HK-2 (cell line): ENCODE measurements at regions not wholly inside any gene's neighbourhood (a gene's known extent, or its start where the extent isn't known, plus 50 kb on each side); places are given as distances from the start of the nearest gene placed in this dataset.
"Not testable (repeated sequence)": the region's sequence is repeated elsewhere in the genome, so short reads cannot be mapped to it uniquely, and the experiment has no call there.

Source experiments
- DNase-seq: peaks from one replicate; pipeline ENCODE4 v3.0.0-alpha.2; 2018; ENCODE audit not compliant: unreplicated experiment

GRCh38 chr15:96807361-96807760, 476.9 kb downstream of the NR2F2 start:
- DNase-seq, result peak; percentile 18

DNA sequence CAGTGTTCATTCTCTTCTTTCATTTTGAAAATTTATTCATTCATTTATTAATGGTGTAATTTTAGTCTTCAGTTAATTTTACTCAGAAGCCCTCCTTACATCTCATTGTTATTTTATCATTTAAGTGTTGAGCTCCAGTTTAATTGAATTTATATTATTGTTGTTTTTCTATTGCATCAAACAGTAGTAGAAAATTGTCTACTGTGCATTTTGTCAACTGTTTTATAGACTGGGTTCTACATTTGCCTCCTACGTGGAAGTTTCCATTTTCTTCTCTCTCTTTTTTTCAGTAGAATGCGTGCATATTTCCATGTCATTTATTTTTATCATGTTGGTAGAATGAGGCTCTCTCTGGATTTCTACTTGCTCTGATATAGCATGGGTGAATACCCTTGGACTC, 487.4 kb downstream of the NR2F2 start:
- no peak for DNase-seq

DNA sequence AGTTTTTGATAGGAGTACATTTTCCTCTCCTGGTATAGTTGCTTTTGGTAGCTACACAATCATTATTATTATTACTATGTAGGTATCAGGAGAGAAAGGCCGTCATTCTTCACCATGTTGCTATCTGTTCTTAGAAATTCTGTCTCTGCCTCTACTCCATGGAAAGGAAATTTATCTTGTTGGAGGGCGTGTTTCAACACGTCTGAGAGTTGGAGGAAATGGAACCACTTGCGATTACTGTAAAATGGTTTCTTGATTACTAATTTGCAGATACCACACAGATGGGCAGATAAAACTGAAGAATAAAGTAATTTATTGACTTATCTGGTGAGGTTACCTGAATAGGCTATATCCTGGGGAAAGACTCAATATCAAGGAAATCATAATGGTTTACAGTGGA, 488.4 kb downstream of the NR2F2 start:
- DNase-seq, result no peak

DNA sequence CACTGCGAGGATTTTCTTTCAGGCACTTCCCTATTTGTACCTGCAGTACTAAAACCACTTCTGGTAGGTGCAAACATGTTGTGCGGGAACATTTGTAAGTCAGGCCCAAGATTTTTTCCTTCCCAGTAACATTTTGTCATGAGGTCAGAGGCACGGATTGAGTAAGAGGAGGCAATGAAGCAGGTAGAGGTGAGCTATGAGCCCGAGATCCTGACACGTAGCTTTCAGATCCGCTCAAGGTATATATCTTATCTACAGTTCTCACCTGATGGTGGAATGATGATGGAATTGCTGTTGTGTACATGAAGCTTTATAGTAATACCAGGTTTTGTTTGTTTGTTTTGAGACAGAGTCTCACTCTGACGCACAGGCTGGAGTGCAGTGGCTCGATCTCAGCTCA, 497.5 kb downstream of the NR2F2 start:
- DNase-seq, result no peak

- DNase-seq, result no peak
Observed at GRCh38 chr15:96837241-96837970, 506.9 kb downstream of the NR2F2 start.

- DNase-seq, result no peak
Observed at GRCh38 chr15:96838081-96838480, 507.6 kb downstream of the NR2F2 start.

- no peak for DNase-seq
Observed at GRCh38 chr15:96849271-96849900, 518.9 kb downstream of the NR2F2 start.

DNA sequence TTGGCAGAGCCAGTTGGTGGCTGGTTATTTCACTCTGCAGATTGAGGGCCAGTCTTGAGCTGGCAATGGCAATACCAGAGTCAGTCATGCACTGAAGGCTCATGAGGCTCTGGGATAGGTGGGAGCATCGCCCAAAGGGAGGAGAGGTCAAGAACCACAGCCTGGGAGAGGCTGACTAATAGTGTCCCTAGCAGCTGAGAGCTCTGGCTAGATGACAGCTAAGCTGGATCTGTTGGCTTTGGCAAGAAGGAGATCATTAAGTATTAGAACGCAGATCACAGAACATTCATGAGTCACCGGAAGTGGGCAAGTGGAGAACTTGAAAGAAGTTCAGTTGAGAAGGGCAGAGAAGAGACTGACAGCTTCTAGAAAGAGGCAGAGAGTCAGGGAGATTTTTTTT, 521.1 kb downstream of the NR2F2 start:
- peak; percentile 31 for DNase-seq

- no peak for DNase-seq
Observed at GRCh38 chr15:96858694-96859093, 528.2 kb downstream of the NR2F2 start.

DNA sequence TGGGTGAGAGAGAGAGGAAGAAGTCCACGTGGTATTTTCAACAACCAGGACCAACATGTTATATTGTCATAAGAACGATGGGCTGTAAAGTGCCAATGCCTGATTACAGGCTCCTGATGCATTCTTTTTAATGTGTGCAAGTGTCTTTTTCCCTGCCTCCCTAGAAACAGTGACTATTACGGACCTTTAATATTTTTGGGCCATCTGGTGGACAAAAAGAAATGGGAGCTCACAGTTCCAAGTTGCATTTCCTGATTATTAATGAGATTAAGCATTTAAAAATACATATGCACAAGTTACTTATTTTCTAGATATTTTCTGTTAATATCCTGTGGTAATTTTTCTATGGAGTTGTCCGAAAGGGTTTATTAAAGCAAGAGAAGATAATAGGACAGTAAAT, 530.2 kb downstream of the NR2F2 start:
- no peak for DNase-seq

- DNase-seq, result no peak
Observed at GRCh38 chr15:96867992-96868391, 537.5 kb downstream of the NR2F2 start.

- no peak for DNase-seq
Observed at GRCh38 chr15:96869122-96869521, 538.6 kb downstream of the NR2F2 start.

DNA sequence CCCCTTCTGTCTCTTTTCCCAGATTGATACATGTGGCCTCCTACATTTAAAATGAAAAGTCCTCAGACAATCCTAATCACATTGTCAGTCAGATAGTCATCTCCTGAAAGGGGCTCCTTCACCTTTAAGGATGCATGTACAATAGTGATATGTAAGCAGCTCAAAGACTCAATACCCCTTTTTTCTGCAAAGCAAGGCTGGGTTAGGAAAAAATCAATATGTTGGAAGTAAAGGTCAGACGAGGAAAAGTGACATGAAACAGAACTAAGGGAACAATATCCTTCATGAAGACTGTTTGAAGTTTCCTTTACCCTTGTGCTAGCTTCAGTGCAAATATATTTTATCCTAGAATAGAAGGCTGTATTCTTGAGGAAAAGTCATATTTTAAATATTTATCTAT, 539.3 kb downstream of the NR2F2 start:
- no peak for DNase-seq

GRCh38 chr15:96870580-96870979, 540.1 kb downstream of the NR2F2 start:
- DNase-seq, result no peak

DNA sequence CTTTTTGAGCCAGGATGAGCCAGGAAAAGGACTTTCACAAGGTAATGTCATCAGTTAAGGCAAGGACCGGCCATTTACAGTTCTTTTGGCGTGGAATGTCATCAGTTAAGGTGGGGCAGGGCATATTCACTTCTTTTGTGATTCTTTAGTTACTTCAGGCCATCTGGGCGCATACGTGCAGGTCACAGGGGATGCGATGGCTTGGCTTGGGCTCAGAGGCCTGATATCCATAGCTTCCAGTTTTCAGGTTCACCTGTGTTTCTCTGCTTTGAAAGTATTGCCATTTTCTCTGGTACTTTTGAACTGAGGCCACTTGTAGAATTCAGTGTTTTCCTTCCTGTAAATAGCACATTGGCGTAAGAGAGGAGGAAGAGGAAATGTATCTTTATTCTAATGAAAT, 546.9 kb downstream of the NR2F2 start:
- DNase-seq, result not testable (repeated sequence)

DNA sequence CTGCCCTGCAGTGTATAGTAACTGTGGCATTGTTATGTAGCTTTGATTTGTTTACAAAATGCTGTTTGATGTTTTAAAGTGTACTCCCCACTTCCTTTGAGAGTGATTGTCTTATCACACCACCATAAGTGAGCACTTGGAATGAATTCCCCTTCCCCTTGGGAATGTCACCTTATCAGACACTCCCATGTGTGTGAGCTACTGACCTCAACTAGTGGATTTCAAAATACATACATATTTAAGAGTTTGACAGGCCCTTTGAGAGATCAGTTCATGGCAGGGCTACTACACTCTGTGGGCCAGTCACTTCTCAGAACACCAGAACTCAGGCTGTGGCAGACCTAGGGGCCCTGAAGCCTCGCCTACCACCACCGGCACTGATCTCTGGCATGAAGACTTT, 547.6 kb downstream of the NR2F2 start:
- DNase-seq, result no peak

- no peak for DNase-seq
Observed at GRCh38 chr15:96882121-96882772, 551.7 kb downstream of the NR2F2 start.

DNA sequence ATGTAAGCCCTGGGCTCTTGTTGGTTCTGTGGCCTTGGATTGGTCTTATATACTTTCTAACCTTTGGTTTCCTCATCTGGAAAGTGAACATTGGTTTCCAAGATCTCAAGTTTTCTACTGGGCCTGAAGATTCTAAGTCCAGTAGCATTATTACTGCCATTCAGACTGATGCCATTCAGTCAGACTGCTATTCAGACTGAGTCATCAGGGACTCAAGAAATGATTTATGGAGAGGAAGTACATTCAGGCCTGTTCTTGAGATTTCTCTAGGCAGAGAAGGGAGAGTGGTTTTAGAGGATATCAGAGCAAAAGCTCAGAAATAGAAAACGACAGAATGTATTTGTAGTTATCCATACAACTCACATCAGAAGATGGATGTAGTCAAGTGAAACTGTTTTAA, 557.2 kb downstream of the NR2F2 start:
- DNase-seq, result peak; percentile 0

DNA sequence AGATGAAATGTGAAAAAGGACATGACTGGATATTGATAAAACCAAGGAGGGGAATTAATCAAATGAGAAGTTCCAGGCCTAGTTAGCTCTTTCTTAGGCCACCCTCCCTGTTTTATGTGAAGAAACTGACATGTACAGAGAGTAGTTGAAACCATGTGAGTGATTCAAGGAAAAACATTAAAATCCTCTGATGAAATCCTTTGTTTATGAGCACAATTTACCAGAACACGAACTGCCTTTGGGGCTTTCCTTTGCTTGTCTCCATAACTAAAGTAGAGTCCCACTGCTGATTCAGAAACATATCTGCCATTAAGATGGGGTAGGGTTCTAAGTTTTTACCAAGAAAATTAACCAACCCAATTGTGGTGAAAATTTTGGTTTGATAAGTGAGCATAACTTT, 558.3 kb downstream of the NR2F2 start:
- no peak for DNase-seq

DNA sequence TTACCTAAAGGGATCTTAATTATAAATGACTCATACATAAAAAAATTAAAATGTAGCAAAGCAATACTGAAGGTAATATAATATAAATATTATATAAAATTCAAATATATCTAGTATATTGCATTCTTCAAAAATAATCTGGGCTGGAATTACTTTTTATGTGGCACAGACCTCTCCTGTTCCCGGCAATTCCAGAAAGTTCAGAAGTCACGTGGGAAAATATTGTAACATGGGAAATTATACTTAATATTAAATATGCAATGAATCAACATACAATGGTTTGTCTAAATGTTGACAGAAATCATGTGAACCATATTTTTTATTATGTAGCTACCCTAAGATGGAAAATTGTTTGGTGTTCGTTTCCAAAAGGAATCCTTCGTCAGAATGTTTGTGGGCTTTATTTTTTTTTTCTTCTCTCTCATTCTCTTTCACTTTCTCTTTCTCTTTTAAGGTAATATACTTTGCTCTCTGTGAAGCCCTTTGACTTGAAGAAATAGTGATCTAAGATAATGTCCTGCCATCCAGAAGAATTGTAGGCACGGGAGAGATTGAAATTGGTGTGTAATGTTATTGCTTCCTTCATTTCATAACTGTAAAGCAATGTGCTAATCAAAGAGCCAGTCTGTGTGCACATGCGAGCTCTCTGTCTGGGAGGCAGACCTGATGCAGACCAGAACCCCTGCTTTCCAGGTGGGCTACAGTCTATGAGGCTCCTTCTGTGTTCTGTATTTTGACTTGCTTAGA, 559.4 kb downstream of the NR2F2 start:
- DNase-seq, result no peak

- DNase-seq, result no peak
Observed at GRCh38 chr15:96891046-96891445, 560.5 kb downstream of the NR2F2 start.

DNA sequence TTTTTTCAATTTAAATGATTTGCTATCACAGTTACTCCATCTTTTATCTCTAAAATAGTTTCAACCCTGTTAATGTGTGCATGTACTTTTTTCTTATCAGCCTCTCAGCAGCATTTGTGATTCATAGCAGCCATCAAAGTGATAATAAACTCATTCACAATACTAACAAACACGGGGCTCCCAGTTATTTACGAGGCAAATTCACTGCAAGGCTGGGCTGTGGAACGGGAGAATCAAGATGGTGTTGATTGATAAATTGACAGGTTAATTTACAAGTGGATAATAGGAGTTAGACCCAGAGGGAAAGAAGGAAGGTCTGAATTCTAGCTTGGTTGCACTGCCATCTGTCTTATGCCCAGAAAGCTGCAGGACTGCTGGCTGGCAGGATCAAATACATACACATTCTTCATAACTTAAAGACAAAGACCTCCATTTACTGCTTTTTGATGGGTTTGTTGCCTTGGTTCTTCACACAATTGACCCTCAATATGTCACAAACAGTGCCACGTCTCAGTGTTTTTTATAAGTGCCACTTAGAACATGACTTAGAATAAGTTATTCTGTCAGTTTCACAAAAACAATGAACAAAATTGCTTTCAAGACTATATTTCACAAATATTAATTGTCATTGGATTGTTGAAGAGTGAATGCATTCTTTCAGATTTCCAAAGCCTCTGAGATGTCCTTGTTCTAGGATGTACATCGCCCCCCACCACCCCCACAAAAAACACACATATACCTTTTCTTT, 562.8 kb downstream of the NR2F2 start:
- DNase-seq, result peak; percentile 8
